Gastroesophageal sphincter (tissue), 3 donors: ENCODE measurements at regions not wholly inside any gene's neighbourhood (a gene's known extent, or its start where the extent isn't known, plus 50 kb on each side); places are given as distances from the start of the nearest gene placed in this dataset.

Experiments used
- EP300 ChIP-seq: sonication (generic); formaldehyde crosslinking; IDR thresholded peaks from one replicate; pipeline ENCODE4 v1.6.1; 2017; ENCODE audit warnings: antibody characterized with exemption, mild to moderate bottlenecking
- POLR2A ChIP-seq, 2 donors: fragments of 450-650 bp; IDR thresholded peaks; one replicate each; pipeline ENCODE4 v1.6.1; 2017; ENCODE audit warnings: antibody characterized with exemption in 2 of 2, mild to moderate bottlenecking in 2 of 2, moderate library complexity in 1 of 2
- POLR2AphosphoS5 ChIP-seq: sonication (generic); formaldehyde crosslinking; IDR thresholded peaks from one replicate; pipeline ENCODE4 v1.6.1; 2017; ENCODE audit warnings: antibody characterized with exemption
- TF ChIP-seq, protein P1 (sequence below), 4 experiments: fragments of 200-600 bp in 2 of 4; fragments of 450-650 bp in 2 of 4; sonication (generic) in 1 of 4; IDR thresholded peaks; one replicate each; pipeline ENCODE4 v1.5.1; 2017 to 2019; ENCODE audit warnings: antibody characterized with exemption in 4 of 4, mild to moderate bottlenecking in 2 of 4, moderate library complexity in 2 of 4

DNA sequence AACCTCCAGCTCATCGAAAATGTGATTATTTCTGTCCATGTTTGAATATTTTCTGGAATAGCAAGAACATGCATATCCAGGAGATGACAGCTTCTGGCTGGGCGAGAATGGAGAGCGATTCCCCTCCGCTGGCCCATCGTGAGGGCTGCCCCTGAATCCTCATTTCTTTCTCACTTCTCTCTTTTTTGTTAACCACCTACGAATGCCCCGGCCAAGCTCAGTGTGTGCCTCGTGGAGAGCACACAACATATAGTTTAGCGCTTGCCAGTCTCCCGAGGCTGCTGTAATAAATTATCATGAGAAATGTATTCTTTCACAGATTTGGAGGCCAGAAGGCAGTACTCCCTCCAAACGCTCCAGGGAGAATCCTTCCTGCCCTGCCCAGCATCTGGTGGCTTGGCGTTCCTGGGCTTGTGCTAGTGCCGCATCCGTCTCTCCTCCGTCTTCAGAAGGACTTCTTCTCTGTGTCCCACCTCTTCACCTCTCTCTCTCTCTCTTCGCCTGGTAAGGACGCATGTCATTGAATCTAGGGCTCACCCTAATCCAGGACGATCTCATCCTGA, 1306.0 kb downstream of the TBC1D22A start:
- no peak for TF ChIP-seq POLR2AphosphoS5
- TF ChIP-seq, protein P1, sequence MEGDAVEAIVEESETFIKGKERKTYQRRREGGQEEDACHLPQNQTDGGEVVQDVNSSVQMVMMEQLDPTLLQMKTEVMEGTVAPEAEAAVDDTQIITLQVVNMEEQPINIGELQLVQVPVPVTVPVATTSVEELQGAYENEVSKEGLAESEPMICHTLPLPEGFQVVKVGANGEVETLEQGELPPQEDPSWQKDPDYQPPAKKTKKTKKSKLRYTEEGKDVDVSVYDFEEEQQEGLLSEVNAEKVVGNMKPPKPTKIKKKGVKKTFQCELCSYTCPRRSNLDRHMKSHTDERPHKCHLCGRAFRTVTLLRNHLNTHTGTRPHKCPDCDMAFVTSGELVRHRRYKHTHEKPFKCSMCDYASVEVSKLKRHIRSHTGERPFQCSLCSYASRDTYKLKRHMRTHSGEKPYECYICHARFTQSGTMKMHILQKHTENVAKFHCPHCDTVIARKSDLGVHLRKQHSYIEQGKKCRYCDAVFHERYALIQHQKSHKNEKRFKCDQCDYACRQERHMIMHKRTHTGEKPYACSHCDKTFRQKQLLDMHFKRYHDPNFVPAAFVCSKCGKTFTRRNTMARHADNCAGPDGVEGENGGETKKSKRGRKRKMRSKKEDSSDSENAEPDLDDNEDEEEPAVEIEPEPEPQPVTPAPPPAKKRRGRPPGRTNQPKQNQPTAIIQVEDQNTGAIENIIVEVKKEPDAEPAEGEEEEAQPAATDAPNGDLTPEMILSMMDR (IDR thresholded peaks at IDR 0.05): no peak
- no peak for TF ChIP-seq POLR2A (IDR thresholded peaks at IDR 0.05)
- no peak for TF ChIP-seq EP300
